ENCODE measurements at regions not wholly inside any gene's neighbourhood (a gene's known extent, or its start where the extent isn't known, plus 50 kb on each side); places are given as distances from the start of the nearest gene placed in this dataset.

DNA sequence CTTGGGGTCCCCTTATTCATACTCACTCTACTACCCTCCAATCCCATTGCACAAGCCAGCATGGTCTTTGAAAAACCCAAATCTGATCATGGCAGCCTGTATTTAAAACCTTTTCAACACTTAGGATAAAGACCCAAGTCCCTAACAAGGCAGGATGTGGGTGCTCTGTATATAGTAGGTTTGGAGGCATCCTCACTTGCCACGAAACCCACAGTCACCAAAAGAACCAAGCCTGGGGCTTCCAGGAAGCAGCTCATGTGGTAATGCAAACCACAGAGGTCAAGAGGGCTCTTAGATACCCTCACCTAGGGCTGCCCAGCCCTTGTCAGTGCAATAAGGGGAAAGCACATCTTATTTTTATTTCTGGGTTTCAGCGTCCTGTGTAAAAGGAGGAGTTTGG is 218.6 kb upstream of the ASIC2 start:
- no peak for ATAC-seq
- TF ChIP-seq OSR1 (CRISPR knock-in tag; IDR thresholded peaks at IDR 0.05) = no peak
- TF ChIP-seq, protein P1, sequence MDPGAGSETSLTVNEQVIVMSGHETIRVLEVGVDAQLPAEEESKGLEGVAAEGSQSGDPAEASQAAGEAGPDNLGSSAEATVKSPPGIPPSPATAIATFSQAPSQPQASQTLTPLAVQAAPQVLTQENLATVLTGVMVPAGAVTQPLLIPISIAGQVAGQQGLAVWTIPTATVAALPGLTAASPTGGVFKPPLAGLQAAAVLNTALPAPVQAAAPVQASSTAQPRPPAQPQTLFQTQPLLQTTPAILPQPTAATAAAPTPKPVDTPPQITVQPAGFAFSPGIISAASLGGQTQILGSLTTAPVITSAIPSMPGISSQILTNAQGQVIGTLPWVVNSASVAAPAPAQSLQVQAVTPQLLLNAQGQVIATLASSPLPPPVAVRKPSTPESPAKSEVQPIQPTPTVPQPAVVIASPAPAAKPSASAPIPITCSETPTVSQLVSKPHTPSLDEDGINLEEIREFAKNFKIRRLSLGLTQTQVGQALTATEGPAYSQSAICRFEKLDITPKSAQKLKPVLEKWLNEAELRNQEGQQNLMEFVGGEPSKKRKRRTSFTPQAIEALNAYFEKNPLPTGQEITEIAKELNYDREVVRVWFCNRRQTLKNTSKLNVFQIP (CRISPR knock-in tag; IDR thresholded peaks at IDR 0.05; ENCODE audit: borderline replicate concordance, low read depth) = no peak
- TF ChIP-seq, protein P2, sequence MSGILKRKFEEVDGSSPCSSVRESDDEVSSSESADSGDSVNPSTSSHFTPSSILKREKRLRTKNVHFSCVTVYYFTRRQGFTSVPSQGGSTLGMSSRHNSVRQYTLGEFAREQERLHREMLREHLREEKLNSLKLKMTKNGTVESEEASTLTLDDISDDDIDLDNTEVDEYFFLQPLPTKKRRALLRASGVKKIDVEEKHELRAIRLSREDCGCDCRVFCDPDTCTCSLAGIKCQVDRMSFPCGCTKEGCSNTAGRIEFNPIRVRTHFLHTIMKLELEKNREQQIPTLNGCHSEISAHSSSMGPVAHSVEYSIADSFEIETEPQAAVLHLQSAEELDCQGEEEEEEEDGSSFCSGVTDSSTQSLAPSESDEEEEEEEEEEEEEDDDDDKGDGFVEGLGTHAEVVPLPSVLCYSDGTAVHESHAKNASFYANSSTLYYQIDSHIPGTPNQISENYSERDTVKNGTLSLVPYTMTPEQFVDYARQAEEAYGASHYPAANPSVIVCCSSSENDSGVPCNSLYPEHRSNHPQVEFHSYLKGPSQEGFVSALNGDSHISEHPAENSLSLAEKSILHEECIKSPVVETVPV (CRISPR knock-in tag; IDR thresholded peaks at IDR 0.05) = no peak
- no peak for TF ChIP-seq ZFP30 (CRISPR knock-in tag; IDR thresholded peaks at IDR 0.05)
- TF ChIP-seq, protein P3, sequence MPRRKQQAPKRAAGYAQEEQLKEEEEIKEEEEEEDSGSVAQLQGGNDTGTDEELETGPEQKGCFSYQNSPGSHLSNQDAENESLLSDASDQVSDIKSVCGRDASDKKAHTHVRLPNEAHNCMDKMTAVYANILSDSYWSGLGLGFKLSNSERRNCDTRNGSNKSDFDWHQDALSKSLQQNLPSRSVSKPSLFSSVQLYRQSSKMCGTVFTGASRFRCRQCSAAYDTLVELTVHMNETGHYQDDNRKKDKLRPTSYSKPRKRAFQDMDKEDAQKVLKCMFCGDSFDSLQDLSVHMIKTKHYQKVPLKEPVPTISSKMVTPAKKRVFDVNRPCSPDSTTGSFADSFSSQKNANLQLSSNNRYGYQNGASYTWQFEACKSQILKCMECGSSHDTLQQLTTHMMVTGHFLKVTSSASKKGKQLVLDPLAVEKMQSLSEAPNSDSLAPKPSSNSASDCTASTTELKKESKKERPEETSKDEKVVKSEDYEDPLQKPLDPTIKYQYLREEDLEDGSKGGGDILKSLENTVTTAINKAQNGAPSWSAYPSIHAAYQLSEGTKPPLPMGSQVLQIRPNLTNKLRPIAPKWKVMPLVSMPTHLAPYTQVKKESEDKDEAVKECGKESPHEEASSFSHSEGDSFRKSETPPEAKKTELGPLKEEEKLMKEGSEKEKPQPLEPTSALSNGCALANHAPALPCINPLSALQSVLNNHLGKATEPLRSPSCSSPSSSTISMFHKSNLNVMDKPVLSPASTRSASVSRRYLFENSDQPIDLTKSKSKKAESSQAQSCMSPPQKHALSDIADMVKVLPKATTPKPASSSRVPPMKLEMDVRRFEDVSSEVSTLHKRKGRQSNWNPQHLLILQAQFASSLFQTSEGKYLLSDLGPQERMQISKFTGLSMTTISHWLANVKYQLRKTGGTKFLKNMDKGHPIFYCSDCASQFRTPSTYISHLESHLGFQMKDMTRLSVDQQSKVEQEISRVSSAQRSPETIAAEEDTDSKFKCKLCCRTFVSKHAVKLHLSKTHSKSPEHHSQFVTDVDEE (CRISPR knock-in tag; IDR thresholded peaks at IDR 0.05) = no peak
- no peak for TF ChIP-seq SNAI2 (CRISPR knock-in tag; IDR thresholded peaks at IDR 0.05)
- no peak for TF ChIP-seq ZFP3 (CRISPR knock-in tag; IDR thresholded peaks at IDR 0.05)
- no peak for TF ChIP-seq ISL1 (CRISPR knock-in tag; IDR thresholded peaks at IDR 0.05)
- no peak for TF ChIP-seq PPARA (CRISPR knock-in tag; IDR thresholded peaks at IDR 0.05; ENCODE audit: borderline replicate concordance)
- no peak for TF ChIP-seq ZNF565 (CRISPR knock-in tag; conservative IDR thresholded peaks at IDR 0.05; ENCODE audit: low read depth)
- no peak for TF ChIP-seq ZNF8 (CRISPR knock-in tag; IDR thresholded peaks at IDR 0.05)
- TF ChIP-seq ZNF70 (CRISPR knock-in tag; IDR thresholded peaks at IDR 0.05) = no peak

DNA sequence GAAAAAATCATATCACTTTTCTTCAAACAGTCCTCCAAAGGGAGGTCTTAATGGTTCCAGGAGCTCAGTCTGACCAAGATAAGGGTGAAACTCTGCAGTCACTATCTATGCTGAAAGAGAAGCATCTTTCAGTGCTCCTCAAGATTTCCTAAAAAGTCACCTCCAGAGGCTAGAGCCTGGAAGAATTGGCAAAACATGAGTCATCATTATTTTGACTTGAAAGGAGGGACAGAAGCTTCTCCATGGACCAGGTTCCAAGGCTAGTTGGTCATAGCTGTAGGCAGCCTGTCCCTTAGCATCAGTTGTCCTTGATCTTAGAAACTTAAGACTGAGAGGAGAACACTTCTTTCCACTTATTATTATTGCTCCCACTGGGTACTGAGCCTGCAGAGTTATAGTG is 219.0 kb upstream of the ASIC2 start:
- ATAC-seq = no peak
- TF ChIP-seq RARB (CRISPR knock-in tag; IDR thresholded peaks at IDR 0.05) (no peak), TCF4 (CRISPR knock-in tag; IDR thresholded peaks at IDR 0.05; ENCODE audit: borderline replicate concordance) (no peak), SNAI2 (CRISPR knock-in tag; IDR thresholded peaks at IDR 0.05) (no peak), ZFP3 (CRISPR knock-in tag; IDR thresholded peaks at IDR 0.05) (no peak), OSR1 (CRISPR knock-in tag; IDR thresholded peaks at IDR 0.05) (no peak), TOX (CRISPR knock-in tag; IDR thresholded peaks at IDR 0.05; ENCODE audit: borderline replicate concordance) (no peak), CSDC2 (CRISPR knock-in tag; IDR thresholded peaks at IDR 0.05) (no peak)
- TF ChIP-seq, protein P2 (CRISPR knock-in tag; IDR thresholded peaks at IDR 0.05) = no peak
- TF ChIP-seq, protein P3 (CRISPR knock-in tag; IDR thresholded peaks at IDR 0.05) = no peak
- TF ChIP-seq, protein P4, sequence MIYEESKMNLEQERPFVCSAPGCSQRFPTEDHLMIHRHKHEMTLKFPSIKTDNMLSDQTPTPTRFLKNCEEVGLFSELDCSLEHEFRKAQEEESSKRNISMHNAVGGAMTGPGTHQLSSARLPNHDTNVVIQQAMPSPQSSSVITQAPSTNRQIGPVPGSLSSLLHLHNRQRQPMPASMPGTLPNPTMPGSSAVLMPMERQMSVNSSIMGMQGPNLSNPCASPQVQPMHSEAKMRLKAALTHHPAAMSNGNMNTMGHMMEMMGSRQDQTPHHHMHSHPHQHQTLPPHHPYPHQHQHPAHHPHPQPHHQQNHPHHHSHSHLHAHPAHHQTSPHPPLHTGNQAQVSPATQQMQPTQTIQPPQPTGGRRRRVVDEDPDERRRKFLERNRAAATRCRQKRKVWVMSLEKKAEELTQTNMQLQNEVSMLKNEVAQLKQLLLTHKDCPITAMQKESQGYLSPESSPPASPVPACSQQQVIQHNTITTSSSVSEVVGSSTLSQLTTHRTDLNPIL (CRISPR knock-in tag; IDR thresholded peaks at IDR 0.05; ENCODE audit: low read depth) = no peak
- TF ChIP-seq, protein P1 (CRISPR knock-in tag; IDR thresholded peaks at IDR 0.05; ENCODE audit: borderline replicate concordance, low read depth) = no peak
